GM13977 (cell line): ENCODE measurements at regions not wholly inside any gene's neighbourhood (a gene's known extent, or its start where the extent isn't known, plus 50 kb on each side); places are given as distances from the start of the nearest gene placed in this dataset.
"Not testable (repeated sequence)": the region's sequence is repeated elsewhere in the genome, so short reads cannot be mapped to it uniquely, and the experiment has no call there.

Experiments
- DNase-seq: peaks from one replicate; pipeline ENCODE4 v3.0.0; 2012; ENCODE audit warnings: low spot score
- CTCF ChIP-seq: IDR thresholded peaks from 2 replicates; pipeline ENCODE4 v1.5.1; 2012; ENCODE audit warnings: mild to moderate bottlenecking, control low read depth; ENCODE audit not compliant: insufficient read depth; ENCODE audit errors: extremely low read depth, missing control alignments
- in situ Hi-C: fragments of 300-500 bp; cut with MboI; formaldehyde crosslinking; loops from one replicate; pipeline ENCODE4 v1.12.0; 2022; ENCODE audit warnings: low sequenced_read_pairs, low pct_unique_long_range_greater_than_20kb, mixed read lengths, inconsistent platforms; ENCODE audit not compliant: unreplicated experiment

GRCh38 chr9:63817622-63818518 lies 1467.1 kb downstream of the FOXD4L5 start:
- peak; percentile 68 for DNase-seq
- in situ Hi-C loops = no loop called here
- TF ChIP-seq CTCF = peak; percentile 11

- TF ChIP-seq CTCF = no peak
- DNase-seq = peak; percentile 77
- in situ Hi-C loops = no loop called here
Observed at GRCh38 chr9:63816751-63817621, 1468.0 kb downstream of the FOXD4L5 start.

- DNase-seq = peak; percentile 5
- in situ Hi-C loops = not testable (repeated sequence)
Observed at GRCh38 chr9:63814970-63815669, 1469.9 kb downstream of the FOXD4L5 start.

- peak; percentile 2 for DNase-seq
- in situ Hi-C loops = not testable (repeated sequence)
Observed at GRCh38 chr9:63813391-63814021, 1471.5 kb downstream of the FOXD4L5 start.

- DNase-seq, in situ Hi-C loops: not testable (repeated sequence)
Observed at GRCh38 chr9:63812822-63813221, 1472.2 kb downstream of the FOXD4L5 start.

- DNase-seq, in situ Hi-C loops: not testable (repeated sequence)
Observed at GRCh38 chr9:63804205-63804604, 1480.8 kb downstream of the FOXD4L5 start.

- in situ Hi-C loops, DNase-seq: not testable (repeated sequence)
Observed at GRCh38 chr9:63794081-63794685, 1490.8 kb downstream of the FOXD4L5 start.

- DNase-seq, in situ Hi-C loops: not testable (repeated sequence)
Observed at GRCh38 chr9:63787454-63787853, 1497.6 kb downstream of the FOXD4L5 start.

- in situ Hi-C loops, DNase-seq: not testable (repeated sequence)
Observed at GRCh38 chr9:63785059-63785458, 1500.0 kb downstream of the FOXD4L5 start.

- DNase-seq, in situ Hi-C loops: not testable (repeated sequence)
Observed at GRCh38 chr9:63784421-63784820, 1500.6 kb downstream of the FOXD4L5 start.

GRCh38 chr9:63781817-63782439 lies 1503.1 kb downstream of the FOXD4L5 start:
- in situ Hi-C loops, DNase-seq: not testable (repeated sequence)

- DNase-seq, in situ Hi-C loops: not testable (repeated sequence)
Observed at GRCh38 chr9:63781390-63781789, 1503.6 kb downstream of the FOXD4L5 start.

GRCh38 chr9:63776220-63776619 lies 1508.8 kb downstream of the FOXD4L5 start:
- DNase-seq, in situ Hi-C loops: not testable (repeated sequence)

- in situ Hi-C loops, DNase-seq: not testable (repeated sequence)
Observed at GRCh38 chr9:63775092-63775426, 1510.0 kb downstream of the FOXD4L5 start.
